AG04450 (cell line): ENCODE measurements at regions not wholly inside any gene's neighbourhood (a gene's known extent, or its start where the extent isn't known, plus 50 kb on each side); places are given as distances from the start of the nearest gene placed in this dataset.

Experiments
- CTCF ChIA-PET: fragments of 300-600, 350-600 bp; formaldehyde crosslinking; extraction: SDS; loops from one replicate; lab custom pipeline; 2022; ENCODE audit warnings: antibody characterized with exemption, inconsistent platforms; lab: Charles Lee
- POLR2A ChIA-PET: fragments of 350-600 bp; formaldehyde crosslinking; extraction: SDS; loops from one replicate; lab custom pipeline; 2021; ENCODE audit warnings: antibody characterized with exemption, inconsistent platforms; lab: Yijun Ruan, JAX
- DNase-seq: peaks from one replicate; pipeline ENCODE4 v3.0.0-alpha.2; 2011; ENCODE audit warnings: low read depth, low spot score
- H3K27ac ChIP-seq: one replicate; pipeline ENCODE4 v1.5.1; 2012; ENCODE audit warnings: low read depth, low read length, control low read depth
- H3K27me3 ChIP-seq: one replicate; pipeline ENCODE4 v1.6.0; 2012; ENCODE audit warnings: low read length; ENCODE audit not compliant: control insufficient read depth, insufficient read depth
- H3K4me3 ChIP-seq: 2 replicates; pipeline ENCODE4 v1.5.1; 2011; ENCODE audit warnings: mild to moderate bottlenecking, low read depth, low read length, control low read depth
- H3K9me3 ChIP-seq: 2 replicates; pipeline ENCODE4 v1.5.1; 2012; ENCODE audit warnings: low read length; ENCODE audit not compliant: control insufficient read depth, insufficient read depth
- TF ChIP-seq, protein P1 (sequence below): IDR thresholded peaks from 2 replicates; pipeline ENCODE4 v1.5.1; 2011; ENCODE audit warnings: low read depth, low read length, control low read depth, inconsistent platforms

DNA sequence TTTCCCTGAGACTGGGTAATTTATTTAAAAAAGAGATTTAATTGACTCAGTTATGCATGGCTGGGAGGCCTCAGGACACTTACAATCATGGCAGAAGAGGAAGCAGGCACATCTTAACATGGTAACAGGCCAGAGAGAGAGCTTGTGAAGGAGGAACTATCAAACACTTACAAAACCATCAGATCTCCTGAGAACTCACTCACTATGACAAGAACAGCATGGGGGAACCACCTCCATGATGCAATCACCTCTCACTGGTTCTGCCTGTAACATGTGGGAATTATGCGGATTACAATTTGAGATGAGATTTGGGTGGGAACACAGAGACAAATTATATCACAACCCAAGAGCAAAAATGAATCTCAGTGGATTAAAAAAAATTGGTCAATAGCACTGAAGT, 416.0 kb upstream of the TMCO5A start:
- H3K27ac ChIP-seq = no peak overlapping the region
- TF ChIP-seq, protein P1, sequence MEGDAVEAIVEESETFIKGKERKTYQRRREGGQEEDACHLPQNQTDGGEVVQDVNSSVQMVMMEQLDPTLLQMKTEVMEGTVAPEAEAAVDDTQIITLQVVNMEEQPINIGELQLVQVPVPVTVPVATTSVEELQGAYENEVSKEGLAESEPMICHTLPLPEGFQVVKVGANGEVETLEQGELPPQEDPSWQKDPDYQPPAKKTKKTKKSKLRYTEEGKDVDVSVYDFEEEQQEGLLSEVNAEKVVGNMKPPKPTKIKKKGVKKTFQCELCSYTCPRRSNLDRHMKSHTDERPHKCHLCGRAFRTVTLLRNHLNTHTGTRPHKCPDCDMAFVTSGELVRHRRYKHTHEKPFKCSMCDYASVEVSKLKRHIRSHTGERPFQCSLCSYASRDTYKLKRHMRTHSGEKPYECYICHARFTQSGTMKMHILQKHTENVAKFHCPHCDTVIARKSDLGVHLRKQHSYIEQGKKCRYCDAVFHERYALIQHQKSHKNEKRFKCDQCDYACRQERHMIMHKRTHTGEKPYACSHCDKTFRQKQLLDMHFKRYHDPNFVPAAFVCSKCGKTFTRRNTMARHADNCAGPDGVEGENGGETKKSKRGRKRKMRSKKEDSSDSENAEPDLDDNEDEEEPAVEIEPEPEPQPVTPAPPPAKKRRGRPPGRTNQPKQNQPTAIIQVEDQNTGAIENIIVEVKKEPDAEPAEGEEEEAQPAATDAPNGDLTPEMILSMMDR = no peak
- CTCF ChIA-PET = interaction anchor here (0.7 kb wide), 1 partner anchor 362 kb away, joined by 3 read pairs; no protein-coding TSS in a partner anchor
- no peaks in the 10 kb centered on the region for H3K9me3 ChIP-seq
- no peaks in the 10 kb centered on the region for H3K27me3 ChIP-seq
- DNase-seq = no peak
- no peak overlapping the region for H3K4me3 ChIP-seq
- POLR2A ChIA-PET = no interaction called here

- TF ChIP-seq, protein P1 = no peak
- no peak overlapping the region for H3K27ac ChIP-seq
- POLR2A ChIA-PET = no interaction called here
- CTCF ChIA-PET = no interaction called here
- H3K27me3 ChIP-seq = no peaks in the 10 kb centered on the region
- DNase-seq = no peak
- H3K4me3 ChIP-seq = no peak overlapping the region
- no peaks in the 10 kb centered on the region for H3K9me3 ChIP-seq
Observed at GRCh38 chr15:37520026-37520425, 414.4 kb upstream of the TMCO5A start.

DNA sequence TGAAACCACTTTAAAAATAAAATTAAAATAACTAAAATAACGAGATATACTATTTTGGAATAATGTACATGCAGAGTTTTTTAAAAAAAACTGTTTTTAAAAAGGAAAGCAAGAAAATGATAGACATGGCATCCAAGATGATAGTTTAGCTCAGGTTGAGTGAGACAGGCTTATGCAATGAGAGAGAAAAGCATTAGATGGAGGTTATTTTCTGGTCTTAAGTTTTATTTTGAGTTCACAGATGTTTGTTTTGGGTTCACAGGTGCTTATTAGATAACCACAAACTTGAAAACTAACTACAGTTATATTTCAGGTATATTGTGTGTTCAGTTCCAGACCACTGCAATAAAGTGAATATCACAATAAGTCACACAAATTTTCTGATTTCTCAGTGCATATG, 413.6 kb upstream of the TMCO5A start:
- ChIA-PET POLR2A (no interaction called here), CTCF (no interaction called here)
- Histone ChIP-seq H3K9me3 (no peaks in the 10 kb centered on the region), H3K27ac (no peak overlapping the region), H3K4me3 (no peak overlapping the region), H3K27me3 (no peaks in the 10 kb centered on the region)
- DNase-seq = no peak
- TF ChIP-seq, protein P1 = no peak

- POLR2A ChIA-PET = no interaction called here
- H3K9me3 ChIP-seq = no peaks in the 10 kb centered on the region
Observed at GRCh38 chr15:37524601-37525000, 409.8 kb upstream of the TMCO5A start.

GRCh38 chr15:37528432-37528831, 406.0 kb upstream of the TMCO5A start:
- DNase-seq = no peak
- no peak overlapping the region for H3K4me3 ChIP-seq
- POLR2A ChIA-PET = no interaction called here
- H3K9me3 ChIP-seq = no peaks in the 10 kb centered on the region
- H3K27ac ChIP-seq = no peak overlapping the region
- TF ChIP-seq, protein P1 = no peak
- CTCF ChIA-PET = no interaction called here
- H3K27me3 ChIP-seq = no peaks in the 10 kb centered on the region

More at GRCh38 chr15:37524601-37525000, 409.8 kb upstream of the TMCO5A start:
- no peak overlapping the region for H3K4me3 ChIP-seq
- CTCF ChIA-PET = no interaction called here
- TF ChIP-seq, protein P1 = no peak
- H3K27me3 ChIP-seq = no peaks in the 10 kb centered on the region
- H3K27ac ChIP-seq = no peak overlapping the region
- DNase-seq = no peak
